ENCODE measurements at regions not wholly inside any gene's neighbourhood (a gene's known extent, or its start where the extent isn't known, plus 50 kb on each side); places are given as distances from the start of the nearest gene placed in this dataset.
"Not testable (repeated sequence)": the region's sequence is repeated elsewhere in the genome, so short reads cannot be mapped to it uniquely, and the experiment has no call there.

- TF ChIP-seq CTCF (IDR thresholded peaks at IDR 0.05; ENCODE audit: poor library complexity, severe bottlenecking): no peak
Measured at GRCh38 chr2:84300696-84301029, 158.4 kb downstream of the SUCLG1 start.

DNA sequence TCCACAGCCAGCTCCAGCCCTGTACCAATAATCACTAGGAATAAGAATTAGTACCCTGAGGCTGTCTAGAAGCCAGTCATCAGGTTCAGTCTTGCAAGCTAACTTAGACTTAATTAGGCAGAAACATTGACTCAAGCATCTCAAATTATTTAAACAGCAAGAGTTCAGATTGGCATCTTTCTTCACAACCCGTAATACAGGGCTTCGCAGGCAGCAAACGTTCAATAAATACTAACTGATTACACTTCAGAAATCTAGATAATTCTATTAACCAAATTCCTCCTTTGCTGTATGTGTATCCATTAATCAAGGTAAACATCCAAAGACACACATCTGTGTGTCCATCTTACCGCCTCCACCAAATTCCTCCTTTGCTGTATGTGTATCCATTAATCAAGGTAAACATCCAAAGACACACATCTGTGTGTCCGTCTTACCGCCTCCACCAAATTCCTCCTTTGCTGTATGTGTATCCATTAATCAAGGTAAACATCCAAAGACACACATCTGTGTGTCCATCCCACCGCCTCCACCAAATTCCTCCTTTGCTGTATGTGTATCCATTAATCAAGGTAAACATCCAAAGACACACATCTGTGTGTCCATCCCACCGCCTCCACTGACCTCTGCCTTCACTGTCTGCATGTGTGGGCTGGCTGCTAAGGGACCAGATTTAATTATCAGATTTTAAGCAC, 158.9 kb downstream of the SUCLG1 start:
- not testable (repeated sequence) for H3K27ac ChIP-seq (ENCODE audit: poor library complexity, severe bottlenecking); H3K27me3 ChIP-seq (ENCODE audit: insufficient read depth, poor library complexity, severe bottlenecking); H3K4me3 ChIP-seq (ENCODE audit: severe bottlenecking); H3K4me1 ChIP-seq (ENCODE audit: insufficient read depth, poor library complexity, severe bottlenecking); H3K36me3 ChIP-seq (ENCODE audit: low read depth); ATAC-seq (ENCODE audit: low read depth); H3K9me3 ChIP-seq (ENCODE audit: severe bottlenecking); DNase-seq (ENCODE audit: low spot score)

More at GRCh38 chr2:84300696-84301029, 158.4 kb downstream of the SUCLG1 start:
- no peak overlapping the region for H3K4me3 ChIP-seq (ENCODE audit: severe bottlenecking)
- H3K9me3 ChIP-seq (ENCODE audit: severe bottlenecking): no peaks in the 10 kb centered on the region
- no peaks in the 10 kb centered on the region for H3K27me3 ChIP-seq (ENCODE audit: insufficient read depth, poor library complexity, severe bottlenecking)
- ATAC-seq (ENCODE audit: low read depth): no peak
- H3K36me3 ChIP-seq (ENCODE audit: low read depth): no peaks in the 10 kb centered on the region
- H3K4me1 ChIP-seq (ENCODE audit: insufficient read depth, poor library complexity, severe bottlenecking): peaks cover 9% of the 10 kb centered on the region
- H3K27ac ChIP-seq (ENCODE audit: poor library complexity, severe bottlenecking): no peak overlapping the region
- DNase-seq (ENCODE audit: low spot score): no peak

DNA sequence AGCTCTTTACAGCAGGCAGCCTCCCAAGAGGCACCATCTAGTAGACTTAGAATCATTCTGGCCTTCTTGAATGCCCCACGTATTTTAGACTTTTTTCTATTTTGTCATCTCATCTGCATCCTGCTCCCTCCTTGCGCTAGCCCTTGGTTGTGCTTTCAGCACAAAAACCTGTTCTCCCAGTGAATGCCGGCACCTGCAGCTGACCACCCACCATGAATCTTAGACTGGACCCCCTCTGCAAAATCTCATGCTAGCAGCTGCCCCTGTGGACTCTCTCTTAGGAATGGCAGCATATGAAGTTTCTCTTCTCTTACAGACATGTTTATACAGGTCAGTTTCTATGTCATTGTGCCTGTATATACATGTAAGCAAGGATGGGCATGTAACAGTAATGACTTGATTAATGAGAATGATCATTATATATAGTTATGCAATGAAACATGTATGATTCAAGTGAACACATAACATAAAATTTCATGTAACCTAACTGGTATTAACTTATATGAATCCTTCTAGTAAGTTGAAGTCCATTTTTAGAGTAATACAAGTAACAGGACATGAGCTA, 159.8 kb downstream of the SUCLG1 start:
- DNase-seq (ENCODE audit: low spot score): no peak
- Histone ChIP-seq H3K27ac (ENCODE audit: poor library complexity, severe bottlenecking) (no peak overlapping the region), H3K36me3 (ENCODE audit: low read depth) (no peaks in the 10 kb centered on the region), H3K4me1 (ENCODE audit: insufficient read depth, poor library complexity, severe bottlenecking) (peaks cover 9% of the 10 kb centered on the region), H3K4me3 (ENCODE audit: severe bottlenecking) (no peak overlapping the region), H3K9me3 (ENCODE audit: severe bottlenecking) (peaks cover 2% of the 10 kb centered on the region), H3K27me3 (ENCODE audit: insufficient read depth, poor library complexity, severe bottlenecking) (no peaks in the 10 kb centered on the region)
- ATAC-seq (ENCODE audit: low read depth): no peak
- no peak for TF ChIP-seq CTCF (IDR thresholded peaks at IDR 0.05; ENCODE audit: poor library complexity, severe bottlenecking)

- DNase-seq (ENCODE audit: low spot score) (peak; percentile 79), ATAC-seq (ENCODE audit: low read depth) (peak; percentile 96)
- H3K27ac ChIP-seq (ENCODE audit: poor library complexity, severe bottlenecking): no peak overlapping the region
- TF ChIP-seq CTCF (IDR thresholded peaks at IDR 0.05; ENCODE audit: poor library complexity, severe bottlenecking): no peak
- peaks cover 2% of the 10 kb centered on the region for H3K9me3 ChIP-seq (ENCODE audit: severe bottlenecking)
- peaks cover 9% of the 10 kb centered on the region for H3K4me1 ChIP-seq (ENCODE audit: insufficient read depth, poor library complexity, severe bottlenecking)
- no peaks in the 10 kb centered on the region for H3K36me3 ChIP-seq (ENCODE audit: low read depth)
- H3K4me3 ChIP-seq (ENCODE audit: severe bottlenecking): no peak overlapping the region
- H3K27me3 ChIP-seq (ENCODE audit: insufficient read depth, poor library complexity, severe bottlenecking): no peaks in the 10 kb centered on the region
Measured at GRCh38 chr2:84297155-84297554, 161.9 kb downstream of the SUCLG1 start.

DNA sequence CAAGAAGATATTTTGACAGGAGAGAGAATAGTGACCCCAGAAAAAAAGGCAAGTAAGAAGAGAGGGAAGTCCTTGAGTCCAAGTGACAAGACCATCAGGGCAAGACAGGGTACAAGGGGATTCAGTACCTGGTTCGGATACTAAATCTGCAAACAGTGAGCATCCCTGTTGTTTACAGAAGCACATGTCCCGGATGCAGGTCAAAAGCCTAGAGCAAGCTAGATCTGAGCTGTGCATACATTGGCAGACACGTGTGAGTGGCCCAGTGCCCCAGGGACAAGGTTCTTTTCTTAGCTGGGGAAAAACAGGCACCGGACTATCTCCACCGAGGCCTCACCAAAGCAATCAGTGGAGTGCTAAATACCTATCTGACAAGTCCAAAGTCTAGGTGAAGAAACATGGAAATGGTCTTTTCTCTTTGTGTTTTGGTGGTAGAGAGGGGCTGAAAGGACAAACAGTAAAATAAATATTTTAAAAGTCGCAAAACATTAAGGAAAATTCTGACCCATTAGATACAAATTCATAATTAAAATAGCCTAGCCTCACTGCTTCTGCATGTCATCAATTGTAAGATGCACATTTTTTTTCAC, 165.2 kb downstream of the SUCLG1 start:
- Histone ChIP-seq H3K36me3 (ENCODE audit: low read depth) (no peaks in the 10 kb centered on the region), H3K4me1 (ENCODE audit: insufficient read depth, poor library complexity, severe bottlenecking) (peaks cover 9% of the 10 kb centered on the region), H3K27me3 (ENCODE audit: insufficient read depth, poor library complexity, severe bottlenecking) (no peaks in the 10 kb centered on the region), H3K27ac (ENCODE audit: poor library complexity, severe bottlenecking) (no peak overlapping the region), H3K4me3 (ENCODE audit: severe bottlenecking) (no peak overlapping the region), H3K9me3 (ENCODE audit: severe bottlenecking) (peaks cover 2% of the 10 kb centered on the region)
- no peak for ATAC-seq (ENCODE audit: low read depth)
- no peak for DNase-seq (ENCODE audit: low spot score)
- no peak for TF ChIP-seq CTCF (IDR thresholded peaks at IDR 0.05; ENCODE audit: poor library complexity, severe bottlenecking)

Data from RWPE2 (cell line).